ENCODE measurements at regions not wholly inside any gene's neighbourhood (a gene's known extent, or its start where the extent isn't known, plus 50 kb on each side); places are given as distances from the start of the nearest gene placed in this dataset.

GRCh38 chr10:36148207-36148606 is 506.1 kb upstream of the FZD8 start:
- H3K4me3 ChIP-seq (ENCODE audit: low read depth, poor library complexity, severe bottlenecking) = no peak overlapping the region
- TF ChIP-seq POLR2A (IDR thresholded peaks at IDR 0.05) = no peak
- TF ChIP-seq CTCF (IDR thresholded peaks at IDR 0.05) = no peak
- no peak for DNase-seq (ENCODE audit: low spot score in 2 of 2)
- 76 to 77% methylated on average over 1 of the region's 1 CpG for WGBS, 2 donors
- intact Hi-C loops (cut with DNase I; ENCODE audit: low total_unique reads) = no loop called here

- intact Hi-C loops (cut with DNase I; ENCODE audit: low total_unique reads) = no loop called here
- DNase-seq (ENCODE audit: low spot score in 2 of 2) = no peak
- no peak overlapping the region for H3K4me3 ChIP-seq (ENCODE audit: low read depth, poor library complexity, severe bottlenecking)
- TF ChIP-seq CTCF (IDR thresholded peaks at IDR 0.05) = no peak
- no peak for TF ChIP-seq POLR2A (IDR thresholded peaks at IDR 0.05)
Observed at GRCh38 chr10:36147529-36147928, 505.4 kb upstream of the FZD8 start.

- TF ChIP-seq POLR2A (IDR thresholded peaks at IDR 0.05) (no peak), CTCF (IDR thresholded peaks at IDR 0.05) (no peak)
- no peak for DNase-seq (ENCODE audit: low spot score in 2 of 2)
- intact Hi-C loops (cut with DNase I; ENCODE audit: low total_unique reads) = no loop called here
- WGBS, 2 donors = 67 to 71% methylated on average over 7 of the region's 7 CpGs
- no peak overlapping the region for H3K4me3 ChIP-seq (ENCODE audit: low read depth, poor library complexity, severe bottlenecking)
Observed at GRCh38 chr10:36141856-36142560, 499.9 kb upstream of the FZD8 start.

GRCh38 chr10:36129051-36129450 is 487.0 kb upstream of the FZD8 start:
- 85 to 89% methylated on average over 4 of the region's 4 CpGs for WGBS, 2 donors
- DNase-seq (ENCODE audit: low spot score in 2 of 2) = no peak
- no peak overlapping the region for H3K4me3 ChIP-seq (ENCODE audit: low read depth, poor library complexity, severe bottlenecking)
- TF ChIP-seq CTCF (IDR thresholded peaks at IDR 0.05) (no peak), POLR2A (IDR thresholded peaks at IDR 0.05) (no peak)
- intact Hi-C loops (cut with DNase I; ENCODE audit: low total_unique reads) = no loop called here

GRCh38 chr10:36126076-36126475 is 484.0 kb upstream of the FZD8 start:
- H3K4me3 ChIP-seq (ENCODE audit: low read depth, poor library complexity, severe bottlenecking) = no peak overlapping the region
- no peak for DNase-seq (ENCODE audit: low spot score in 2 of 2)
- TF ChIP-seq POLR2A (IDR thresholded peaks at IDR 0.05) (no peak), CTCF (IDR thresholded peaks at IDR 0.05) (no peak)
- intact Hi-C loops (cut with DNase I; ENCODE audit: low total_unique reads) = no loop called here

- WGBS, 2 donors = 44 to 47% methylated on average over 5 of the region's 5 CpGs
- H3K4me3 ChIP-seq (ENCODE audit: low read depth, poor library complexity, severe bottlenecking) = no peak overlapping the region
- intact Hi-C loops (cut with DNase I; ENCODE audit: low total_unique reads) = no loop called here
- DNase-seq (ENCODE audit: low spot score in 2 of 2) = no peak
- TF ChIP-seq CTCF (IDR thresholded peaks at IDR 0.05) = no peak
- TF ChIP-seq POLR2A (IDR thresholded peaks at IDR 0.05) = no peak
Observed at GRCh38 chr10:36119455-36119854, 477.4 kb upstream of the FZD8 start.

All from lower leg skin (tissue), 4 donors.